Sigmoid colon (tissue), 6 donors: ENCODE measurements at regions not wholly inside any gene's neighbourhood (a gene's known extent, or its start where the extent isn't known, plus 50 kb on each side); places are given as distances from the start of the nearest gene placed in this dataset.

Experiments used
- DNase-seq: peaks from one replicate; pipeline ENCODE4 v3.0.0-alpha.2; 2019
- H3K27ac ChIP-seq, 4 donors: fragments of 200-600 bp; sonication (generic); one replicate each; pipeline ENCODE4 v1.5.1; 2016 to 2019; ENCODE audit warnings: mild to moderate bottlenecking in 1 of 4
- H3K27me3 ChIP-seq, 3 donors: fragments of 200-600 bp; sonication (generic); one replicate each; pipeline ENCODE4 v1.5.1; 2019; ENCODE audit warnings: mild to moderate bottlenecking in 1 of 3
- H3K36me3 ChIP-seq, 4 donors: fragments of 200-600 bp; sonication (generic); one replicate each; pipeline ENCODE4 v1.5.1; 2016 to 2019
- H3K4me1 ChIP-seq, 4 donors: fragments of 200-600 bp; sonication (generic); one replicate each; pipeline ENCODE4 v1.5.1; 2017 to 2019
- H3K4me3 ChIP-seq, 4 donors: fragments of 200-600 bp; sonication (generic); one replicate each; pipeline ENCODE4 v1.5.1; 2017 to 2019; ENCODE audit warnings: mild to moderate bottlenecking in 2 of 4, moderate library complexity in 1 of 4
- H3K9me3 ChIP-seq, 4 donors: fragments of 200-600 bp in 3 of 4; sonication (generic) in 3 of 4; one replicate each; pipeline versions ENCODE4 v1.5.1 to v1.6.1; 2013 to 2019
- EP300 ChIP-seq, 4 donors: sonication (generic); formaldehyde crosslinking; IDR thresholded peaks; one replicate each; pipeline ENCODE4 v1.6.1; 2017; ENCODE audit warnings: antibody characterized with exemption in 4 of 4
- POLR2A ChIP-seq, 2 donors: fragments of 450-650 bp; IDR thresholded peaks; one replicate each; pipeline ENCODE4 v1.6.1; 2016; ENCODE audit warnings: antibody characterized with exemption in 2 of 2, mild to moderate bottlenecking in 2 of 2, moderate library complexity in 2 of 2
- POLR2AphosphoS5 ChIP-seq, 4 donors: sonication (generic); formaldehyde crosslinking; IDR thresholded peaks; one replicate each; pipeline ENCODE4 v1.6.1; 2017; ENCODE audit warnings: antibody characterized with exemption in 4 of 4
- WGBS, 2 donors: extraction: QIAGEN DNeasy Blood & Tissue Kit; methylation state at CpG; one replicate each; pipeline ENCODE4 v1.1.7; 2013; 5-methylcytosine and 5-hydroxymethylcytosine counted together
- intact Hi-C: fragments of 100-400 bp; cut with DNase I; formaldehyde crosslinking; loops from one replicate; pipeline ENCODE4 v1.15.1; 2023
- TF ChIP-seq, protein P1 (sequence below), 4 experiments: fragments of 450-650 bp in 3 of 4; fragments of 200-600 bp in 1 of 4; IDR thresholded peaks; one replicate each; pipeline ENCODE4 v1.5.1; 2016 to 2019; ENCODE audit warnings: antibody characterized with exemption in 4 of 4, mild to moderate bottlenecking in 3 of 4, moderate library complexity in 2 of 4
- donor health status: healthy with polysubstance abuse.
- donor health status: healthy.

DNA sequence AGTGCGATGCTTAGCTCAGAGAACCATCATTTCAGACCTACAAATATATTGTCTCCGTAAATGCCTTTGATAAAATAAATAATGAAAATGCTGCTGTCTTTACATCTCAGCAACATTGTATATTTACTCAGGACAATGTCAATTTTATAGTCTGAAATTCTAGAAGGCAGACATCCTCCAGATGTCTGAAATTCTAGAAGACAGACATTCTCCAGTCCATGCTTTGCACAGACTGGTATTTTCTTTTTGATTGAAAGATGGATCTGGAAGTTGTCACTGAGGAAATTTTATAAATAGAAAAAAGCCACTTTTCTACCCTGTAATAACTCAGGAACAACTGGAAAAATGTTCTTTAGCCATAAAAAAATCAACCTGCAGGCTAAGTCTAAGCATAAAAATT, 2293.3 kb downstream of the PCDH9 start:
- Histone ChIP-seq H3K4me1 (no peaks in the 10 kb centered on the region), H3K27me3 (no peaks in the 10 kb centered on the region), H3K4me3 (no peak overlapping the region), H3K36me3 (no peaks in the 10 kb centered on the region), H3K9me3 (no peaks in the 10 kb centered on the region), H3K27ac (no peak overlapping the region)
- intact Hi-C loops: no loop called here
- 64 to 77% methylated on average over 2 of the region's 2 CpGs for WGBS, 2 donors
- DNase-seq: no peak
- TF ChIP-seq EP300 (IDR thresholded peaks at IDR 0.05) (no peak), POLR2A (IDR thresholded peaks at IDR 0.05) (no peak), POLR2AphosphoS5 (IDR thresholded peaks at IDR 0.05) (no peak)
- TF ChIP-seq, protein P1, sequence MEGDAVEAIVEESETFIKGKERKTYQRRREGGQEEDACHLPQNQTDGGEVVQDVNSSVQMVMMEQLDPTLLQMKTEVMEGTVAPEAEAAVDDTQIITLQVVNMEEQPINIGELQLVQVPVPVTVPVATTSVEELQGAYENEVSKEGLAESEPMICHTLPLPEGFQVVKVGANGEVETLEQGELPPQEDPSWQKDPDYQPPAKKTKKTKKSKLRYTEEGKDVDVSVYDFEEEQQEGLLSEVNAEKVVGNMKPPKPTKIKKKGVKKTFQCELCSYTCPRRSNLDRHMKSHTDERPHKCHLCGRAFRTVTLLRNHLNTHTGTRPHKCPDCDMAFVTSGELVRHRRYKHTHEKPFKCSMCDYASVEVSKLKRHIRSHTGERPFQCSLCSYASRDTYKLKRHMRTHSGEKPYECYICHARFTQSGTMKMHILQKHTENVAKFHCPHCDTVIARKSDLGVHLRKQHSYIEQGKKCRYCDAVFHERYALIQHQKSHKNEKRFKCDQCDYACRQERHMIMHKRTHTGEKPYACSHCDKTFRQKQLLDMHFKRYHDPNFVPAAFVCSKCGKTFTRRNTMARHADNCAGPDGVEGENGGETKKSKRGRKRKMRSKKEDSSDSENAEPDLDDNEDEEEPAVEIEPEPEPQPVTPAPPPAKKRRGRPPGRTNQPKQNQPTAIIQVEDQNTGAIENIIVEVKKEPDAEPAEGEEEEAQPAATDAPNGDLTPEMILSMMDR (IDR thresholded peaks at IDR 0.05): no peak

DNA sequence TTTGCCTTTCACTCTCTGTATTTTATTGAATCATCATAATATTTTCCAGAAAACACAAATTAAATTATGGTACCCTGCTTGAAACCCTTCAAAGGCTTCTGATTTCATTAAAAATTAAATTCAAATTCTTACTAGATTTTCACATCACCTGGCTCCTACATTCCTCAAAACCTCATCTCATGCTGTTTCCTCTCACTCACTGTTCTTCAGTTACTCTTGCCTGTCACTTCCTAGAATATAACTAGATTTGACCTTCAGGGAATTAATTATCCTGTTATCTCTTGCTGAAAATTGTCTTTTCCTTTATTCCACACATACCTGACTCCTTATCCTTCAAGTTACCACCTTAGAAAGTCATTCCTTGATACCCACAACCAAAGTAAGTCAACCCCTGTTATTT, 2294.7 kb downstream of the PCDH9 start:
- TF ChIP-seq, protein P1 (IDR thresholded peaks at IDR 0.05): no peak
- no peak for TF ChIP-seq EP300 (IDR thresholded peaks at IDR 0.05)
- TF ChIP-seq POLR2AphosphoS5 (IDR thresholded peaks at IDR 0.05): no peak
- TF ChIP-seq POLR2A (IDR thresholded peaks at IDR 0.05): no peak
- Histone ChIP-seq H3K27ac (no peak overlapping the region), H3K4me3 (no peak overlapping the region), H3K27me3 (no peaks in the 10 kb centered on the region), H3K9me3 (no peaks in the 10 kb centered on the region), H3K36me3 (no peaks in the 10 kb centered on the region), H3K4me1 (no peaks in the 10 kb centered on the region)
- DNase-seq: no peak
- intact Hi-C loops: no loop called here

DNA sequence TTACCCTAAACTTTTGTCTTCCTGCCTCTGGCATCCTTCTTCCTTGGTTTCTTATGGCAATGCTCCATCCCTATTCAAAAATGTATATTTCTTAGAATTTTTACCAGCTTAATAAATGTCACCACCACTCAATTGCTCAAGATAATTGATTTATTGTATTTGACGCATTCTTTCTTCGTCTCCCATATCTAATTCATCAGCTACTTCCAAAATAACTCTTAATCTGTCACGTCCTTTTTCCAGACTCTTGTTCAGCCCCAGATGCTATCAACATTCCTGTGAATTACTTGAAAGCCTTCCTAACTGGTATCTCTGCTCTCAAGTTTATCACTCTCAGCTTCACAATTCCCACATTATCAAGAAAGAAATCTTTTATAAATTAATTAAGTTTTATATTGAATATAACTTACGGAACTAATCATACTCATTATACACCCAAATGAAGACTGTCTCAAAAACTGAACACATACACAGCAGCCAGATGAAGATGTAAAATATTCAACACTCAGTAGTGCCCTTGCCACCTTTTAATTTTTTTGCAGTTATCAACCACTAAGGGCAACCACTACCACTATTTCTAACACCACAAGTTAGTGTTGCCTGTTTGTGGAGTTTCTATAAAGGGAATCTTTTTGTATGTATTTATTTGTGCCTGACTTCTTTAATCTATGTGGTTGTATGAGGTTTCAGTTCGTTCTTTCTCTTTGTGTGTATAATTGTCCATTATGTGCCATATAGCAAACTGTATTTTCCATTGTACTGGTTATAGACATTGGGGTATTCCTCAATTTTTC, 2295.4 kb downstream of the PCDH9 start:
- Histone ChIP-seq H3K9me3 (no peaks in the 10 kb centered on the region), H3K4me1 (no peaks in the 10 kb centered on the region), H3K36me3 (no peaks in the 10 kb centered on the region), H3K27ac (no peak overlapping the region), H3K27me3 (no peaks in the 10 kb centered on the region), H3K4me3 (no peak overlapping the region)
- DNase-seq: no peak
- 78 to 81% methylated on average over 5 of the region's 5 CpGs for WGBS, 2 donors
- intact Hi-C loops: no loop called here
- TF ChIP-seq POLR2A (IDR thresholded peaks at IDR 0.05): no peak
- TF ChIP-seq POLR2AphosphoS5 (IDR thresholded peaks at IDR 0.05): no peak
- TF ChIP-seq, protein P1 (IDR thresholded peaks at IDR 0.05): no peak
- no peak for TF ChIP-seq EP300 (IDR thresholded peaks at IDR 0.05)

DNA sequence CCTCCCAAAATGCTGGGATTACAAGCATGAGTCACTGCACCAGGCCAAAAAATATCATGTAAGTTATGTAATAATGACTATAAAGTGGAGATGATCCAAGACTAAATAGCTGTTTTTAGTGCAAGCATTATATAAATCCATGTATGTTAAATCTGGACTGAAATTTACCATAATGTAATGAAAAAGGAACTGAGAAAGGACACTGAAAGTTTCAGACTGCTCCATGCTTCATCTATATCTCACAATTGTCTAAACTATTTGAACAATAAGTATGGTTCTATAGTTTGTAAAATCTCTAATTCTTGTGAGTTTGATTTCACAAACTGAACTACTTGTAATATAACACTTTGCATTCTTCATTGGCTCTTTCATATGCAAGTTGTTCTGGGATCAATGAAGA, 2299.5 kb downstream of the PCDH9 start:
- Histone ChIP-seq H3K36me3 (no peaks in the 10 kb centered on the region), H3K27ac (no peak overlapping the region), H3K27me3 (no peaks in the 10 kb centered on the region), H3K4me1 (no peaks in the 10 kb centered on the region), H3K4me3 (no peak overlapping the region), H3K9me3 (peaks cover 0 to 2% (median 0%) of the 10 kb centered on the region in 4 donors)
- DNase-seq: no peak
- intact Hi-C loops: no loop called here
- TF ChIP-seq POLR2A (IDR thresholded peaks at IDR 0.05) (no peak), POLR2AphosphoS5 (IDR thresholded peaks at IDR 0.05) (no peak), EP300 (IDR thresholded peaks at IDR 0.05) (no peak)
- TF ChIP-seq, protein P1 (IDR thresholded peaks at IDR 0.05): no peak
